K562 (cell line): ENCODE measurements at regions not wholly inside any gene's neighbourhood (a gene's known extent, or its start where the extent isn't known, plus 50 kb on each side); places are given as distances from the start of the nearest gene placed in this dataset.
A peak's percentile ranks its signal among the peaks of the same experiment; 100 is the strongest.

Experiments used
- ATAC-seq: fragments of 200-7000 bp; cut with Tn5 transposase; 3 replicates; pipeline ENCODE4 v1.9.1; 2020; ENCODE audit warnings: moderate library complexity
- BruUV-seq: library from RNA; stranded (reverse); fragments of 400-500 nt; replicated peaks from 2 replicates; lab custom pipeline; 2021; lab: Mats Ljungman, UMichigan
- CTCF ChIA-PET: fragments of 300-600 bp; formaldehyde crosslinking; extraction: SDS; loops from one replicate; lab custom pipeline; 2021; ENCODE audit warnings: low intra/inter-chr PET ratio; lab: Yijun Ruan, JAX
- POLR2A ChIA-PET: fragments of 300-600, 350-650 bp; sonication (Branson Sonifier 250); formaldehyde crosslinking; extraction: SDS; loops from one replicate; lab custom pipeline; 2021; ENCODE audit warnings: antibody characterized with exemption, inconsistent platforms; lab: Yijun Ruan, JAX
- DNase-seq, 4 experiments: peaks; one replicate each; pipeline versions ENCODE4 v3.0.0 to v3.0.0-alpha.2; 2011 to 2018; ENCODE audit warnings: low spot score in 3 of 4, mixed read lengths in 3 of 4; ENCODE audit errors: extremely low read depth in 1 of 4
- FAIRE-seq: peaks from 2 replicates; lab custom pipeline; 2011; peaks lifted over from hg19 to GRCh38; lab: Jason Lieb, UNC
- H2AFZ ChIP-seq: 2 replicates; pipeline ENCODE4 v1.6.0; 2011; ENCODE audit warnings: low read depth, low read length, control low read depth, inconsistent platforms
- H3K27ac ChIP-seq: fragments of 200-600 bp; 3 replicates; pipeline ENCODE4 v1.8.0; 2011; ENCODE audit warnings: low read depth, mild to moderate bottlenecking, control low read depth, inconsistent platforms, low read length, moderate library complexity, mixed read lengths; ENCODE audit errors: extremely low read depth
- H3K27me3 ChIP-seq, 2 experiments: fragments of 300-600 bp in 1 of 2; 2 replicates in 1 of 2; 3 replicates in 1 of 2; pipeline versions ENCODE4 v1.6.0 to v1.8.0; 2011; ENCODE audit warnings: inconsistent platforms in 2 of 2, low read length in 2 of 2, mild to moderate bottlenecking in 1 of 2, mixed read lengths in 1 of 2, moderate library complexity in 1 of 2; ENCODE audit not compliant: control insufficient read depth in 2 of 2, insufficient read depth in 2 of 2
- H3K36me3 ChIP-seq: fragments of 300-600 bp; 3 replicates; pipeline ENCODE4 v1.8.0; 2011; ENCODE audit warnings: mild to moderate bottlenecking, low read length, inconsistent platforms; ENCODE audit not compliant: control insufficient read depth, insufficient read depth
- H3K4me1 ChIP-seq, 2 experiments: fragments of 200-600 bp in 1 of 2; replicated peaks in 1 of 2; 2 replicates in 1 of 2; 3 replicates in 1 of 2; pipeline versions ENCODE4 v1.5.1 to v1.8.0; 2011; ENCODE audit warnings: inconsistent platforms in 2 of 2, low read length in 2 of 2, mild to moderate bottlenecking in 1 of 2, mixed read lengths in 1 of 2, moderate library complexity in 1 of 2; ENCODE audit not compliant: control insufficient read depth in 2 of 2, insufficient read depth in 2 of 2
- H3K4me2 ChIP-seq: 2 replicates; pipeline ENCODE4 v1.6.1; 2011; ENCODE audit warnings: low read length, control low read depth, inconsistent platforms, mixed read lengths; ENCODE audit not compliant: insufficient read depth
- H3K4me3 ChIP-seq: fragments of 200-600 bp; sonication (generic), shearing (Covaris generic); 2 replicates; pipeline ENCODE4 v1.5.1; 2016; ENCODE audit warnings: control low read depth, inconsistent platforms
- H3K79me2 ChIP-seq: fragments of 200-600 bp; 3 replicates; pipeline ENCODE4 v1.8.0; 2011; ENCODE audit warnings: low read length, inconsistent platforms; ENCODE audit not compliant: control insufficient read depth, insufficient read depth
- H3K9ac ChIP-seq, 2 experiments: 2 replicates each; pipeline versions ENCODE4 v1.6.0 to v1.6.1; 2011; ENCODE audit warnings: low read depth in 2 of 2, low read length in 2 of 2, control low read depth in 1 of 2, inconsistent platforms in 1 of 2, mild to moderate bottlenecking in 1 of 2, mixed read lengths in 1 of 2; ENCODE audit not compliant: insufficient read depth in 1 of 2
- H3K9me1 ChIP-seq: one replicate; pipeline ENCODE4 v1.6.0; 2011; ENCODE audit warnings: inconsistent platforms, mild to moderate bottlenecking, low read length, moderate library complexity; ENCODE audit not compliant: control insufficient read depth, insufficient read depth
- H3K9me3 ChIP-seq: replicated peaks from 2 replicates; pipeline ENCODE4 v1.5.1; 2011; ENCODE audit warnings: low read depth, low read length, inconsistent platforms; ENCODE audit not compliant: control insufficient read depth, insufficient read depth
- H4K20me1 ChIP-seq: replicated peaks from 2 replicates; pipeline ENCODE4 v1.6.1; 2011; ENCODE audit warnings: low read length, inconsistent platforms, mixed read lengths; ENCODE audit not compliant: control insufficient read depth, insufficient read depth
- ADNP ChIP-seq: fragments of 200-800 bp; sonication (Bioruptor generic); IDR thresholded peaks from 2 replicates; pipeline ENCODE4 v1.6.1; 2016; ENCODE audit warnings: missing genetic modification characterization, missing compliant biosample characterization
- BCLAF1 ChIP-seq, 2 experiments: fragments of 450-650 bp in 1 of 2; IDR thresholded peaks; 2 replicates each; pipeline ENCODE4 v1.6.1; 2011 to 2017; ENCODE audit warnings: low read depth in 2 of 2, antibody characterized with exemption in 1 of 2, borderline replicate concordance in 1 of 2, low read length in 1 of 2, mild to moderate bottlenecking in 1 of 2, mixed read lengths in 1 of 2; ENCODE audit not compliant: control insufficient read depth in 1 of 2
- EWSR1 ChIP-seq: fragments of 450-650 bp; IDR thresholded peaks from 2 replicates; pipeline ENCODE4 v1.6.1; 2018; ENCODE audit warnings: borderline replicate concordance, mild to moderate bottlenecking, low read depth, moderate library complexity; ENCODE audit not compliant: partially characterized antibody
- HDGF ChIP-seq: fragments of 450-650 bp; IDR thresholded peaks from 2 replicates; pipeline ENCODE4 v1.6.1; 2016
- HMBOX1 ChIP-seq: sonication (generic); IDR thresholded peaks from 2 replicates; pipeline ENCODE4 v1.6.1; 2016
- ILK ChIP-seq: fragments of 450-650 bp; IDR thresholded peaks from 2 replicates; pipeline ENCODE4 v1.6.1; 2016; ENCODE audit warnings: missing genetic modification characterization, low read depth, mild to moderate bottlenecking, missing compliant biosample characterization, moderate library complexity, borderline replicate concordance
- NCOA6 ChIP-seq: fragments of 450-650 bp; IDR thresholded peaks from 2 replicates; pipeline ENCODE4 v1.6.1; 2017; ENCODE audit warnings: mild to moderate bottlenecking
- PHTF2 ChIP-seq: fragments of 250-450 bp; sonication (Bioruptor Pico); IDR thresholded peaks from 2 replicates; pipeline ENCODE4 v1.5.0; 2021; ENCODE audit warnings: mild to moderate bottlenecking
- RFX1 ChIP-seq: fragments of 450-650 bp; IDR thresholded peaks from 2 replicates; pipeline ENCODE4 v1.6.1; 2016; ENCODE audit warnings: mild to moderate bottlenecking, moderate library complexity
- ZBTB33 ChIP-seq: sonication (generic); formaldehyde crosslinking; IDR thresholded peaks from 2 replicates; pipeline ENCODE4 v1.8.1; 2023; ENCODE audit warnings: mild to moderate bottlenecking, missing genetic modification reagents
- ZBTB5 ChIP-seq: fragments of 450-650 bp; IDR thresholded peaks from 2 replicates; pipeline ENCODE4 v1.6.1; 2017; ENCODE audit warnings: antibody characterized with exemption
- ZC3H8 ChIP-seq: fragments of 450-650 bp; IDR thresholded peaks from 2 replicates; pipeline ENCODE4 v1.6.1; 2017
- ZFP1 ChIP-seq: fragments of 450-650 bp; formaldehyde crosslinking; IDR thresholded peaks from 2 replicates; pipeline ENCODE4 v1.4.0; 2020; ENCODE audit warnings: mild to moderate bottlenecking, mixed read lengths
- ZFP36 ChIP-seq: fragments of 150-350 bp; IDR thresholded peaks from 2 replicates; pipeline ENCODE4 v1.6.1; 2018; ENCODE audit warnings: low read length, low read depth; ENCODE audit not compliant: partially characterized antibody
- WGBS: fragments of 100-300 bp; shearing (Covaris generic); methylation state at CpG from one replicate; pipeline ENCODE4 v1.1.6; 2016; ENCODE audit warnings: low coverage, mixed read lengths; ENCODE audit not compliant: insufficient coverage; ENCODE audit errors: missing lambda C conversion rate; 5-methylcytosine and 5-hydroxymethylcytosine counted together
- in situ Hi-C: fragments of 300-500 bp; cut with MboI; formaldehyde crosslinking; loops from 4 replicates; pipeline ENCODE4 v1.15.0; 2018; ENCODE audit warnings: inconsistent platforms, mixed read lengths
- intact Hi-C: fragments of 100-400 bp; cut with micrococcal nuclease; formaldehyde crosslinking; loops from 2 replicates; pipeline ENCODE4 v1.14.2; 2022

- POLR2A ChIA-PET, result interaction anchor here (0.7 kb wide), 1 partner anchor 68 kb away, joined by 3 read pairs; no protein-coding TSS in a partner anchor
- intact Hi-C loops, result no loop called here
- TF ChIP-seq EWSR1, result peak; percentile 86
- TF ChIP-seq HDGF, result no peak
- TF ChIP-seq ADNP (tag), result no peak
- no peak for TF ChIP-seq ILK (tag)
- no peak for TF ChIP-seq ZBTB5
- no peak for TF ChIP-seq ZFP1 (CRISPR knock-in tag)
- no peak for TF ChIP-seq HMBOX1
- TF ChIP-seq BCLAF1 (IDR thresholded peaks at IDR 0.05; ENCODE audit: borderline replicate concordance in 1 of 2, control insufficient read depth in 1 of 2, low read depth in 2 of 2, low read length in 1 of 2), result peak in 1 of 2 experiments; percentile 81; a peak in 1 of 4 replicates
- no peak for TF ChIP-seq ZC3H8
- 0 out of 2 replicates have a peak, but pooled peaks have one; percentile 18 for TF ChIP-seq ZBTB33 (CRISPR knock-in tag)
- no peak for TF ChIP-seq ZFP36
- TF ChIP-seq NCOA6, result no peak
- 0 out of 2 replicates have a peak, but pooled peaks have one; percentile 9 for TF ChIP-seq RFX1
- TF ChIP-seq PHTF2 (CRISPR knock-in tag), result no peak
These were observed 97.6 kb upstream of the ZNF217 start for GRCh38 chr20:53691060-53691810.

More at GRCh38 chr20:53691060-53691810, 97.6 kb upstream of the ZNF217 start:
- no peaks in the 10 kb centered on the region for H3K79me2 ChIP-seq
- no peaks in the 10 kb centered on the region for H3K9me1 ChIP-seq
- no peak overlapping the region for H3K27ac ChIP-seq
- no peak for DNase-seq
- WGBS, result 68% methylated on average over 9 of the region's 10 CpGs
- FAIRE-seq, result peak; percentile 63
- no TSS peak for BruUV-seq
- no peak overlapping the region for H3K4me2 ChIP-seq
- in situ Hi-C loops, result no loop called here
- CTCF ChIA-PET, result no interaction called here
- H3K36me3 ChIP-seq, result no peaks in the 10 kb centered on the region
- ATAC-seq, result no peak; the same call in 1 of the 3 replicates
- no peaks in the 10 kb centered on the region for H3K9me3 ChIP-seq
- H3K27me3 ChIP-seq, result no peaks in the 10 kb centered on the region
- no peaks in the 10 kb centered on the region for H4K20me1 ChIP-seq
- peaks cover 0 to 3% of the 10 kb centered on the region in 2 experiments; a peak in 2 of 5 replicates for H3K4me1 ChIP-seq
- H3K9ac ChIP-seq, result no peak overlapping the region
- 0 out of 2 replicates have a peak overlapping the region, but pooled peaks have one; percentile 7 for H2AFZ ChIP-seq
- H3K4me3 ChIP-seq, result no peak overlapping the region
